HFFc6 (cell line): ENCODE measurements at regions not wholly inside any gene's neighbourhood (a gene's known extent, or its start where the extent isn't known, plus 50 kb on each side); places are given as distances from the start of the nearest gene placed in this dataset.

ENCODE experiments used
- DNase-seq: peaks from one replicate; pipeline ENCODE4 v3.0.0-alpha.2; 2018
- H3K27ac Mint-ChIP-seq: 2 replicates; pipeline ENCODE4 v1.8.0; 2020; ENCODE audit warnings: mild to moderate bottlenecking, mixed read lengths
- H3K27me3 Mint-ChIP-seq: 2 replicates; pipeline ENCODE4 v1.8.0; 2021; ENCODE audit warnings: mild to moderate bottlenecking, moderate library complexity, mixed read lengths; ENCODE audit not compliant: insufficient read depth
- H3K36me3 Mint-ChIP-seq: 2 replicates; pipeline ENCODE4 v1.8.0; 2021; ENCODE audit warnings: low read depth, mixed read lengths
- H3K4me1 Mint-ChIP-seq: 2 replicates; pipeline ENCODE4 v1.8.0; 2020; ENCODE audit warnings: low read depth, mixed read lengths
- H3K4me3 Mint-ChIP-seq: 2 replicates; pipeline ENCODE4 v1.8.0; 2020; ENCODE audit warnings: mild to moderate bottlenecking, moderate library complexity, mixed read lengths
- H3K9me3 Mint-ChIP-seq: 2 replicates; pipeline ENCODE4 v1.8.0; 2020; ENCODE audit warnings: mild to moderate bottlenecking, mixed read lengths
- TF ChIP-seq, protein P1 (sequence below): fragments of 200-600 bp; sonication (generic); IDR thresholded peaks from 2 replicates; pipeline ENCODE4 v1.5.0; 2021; ENCODE audit warnings: antibody characterized with exemption, mild to moderate bottlenecking

DNA sequence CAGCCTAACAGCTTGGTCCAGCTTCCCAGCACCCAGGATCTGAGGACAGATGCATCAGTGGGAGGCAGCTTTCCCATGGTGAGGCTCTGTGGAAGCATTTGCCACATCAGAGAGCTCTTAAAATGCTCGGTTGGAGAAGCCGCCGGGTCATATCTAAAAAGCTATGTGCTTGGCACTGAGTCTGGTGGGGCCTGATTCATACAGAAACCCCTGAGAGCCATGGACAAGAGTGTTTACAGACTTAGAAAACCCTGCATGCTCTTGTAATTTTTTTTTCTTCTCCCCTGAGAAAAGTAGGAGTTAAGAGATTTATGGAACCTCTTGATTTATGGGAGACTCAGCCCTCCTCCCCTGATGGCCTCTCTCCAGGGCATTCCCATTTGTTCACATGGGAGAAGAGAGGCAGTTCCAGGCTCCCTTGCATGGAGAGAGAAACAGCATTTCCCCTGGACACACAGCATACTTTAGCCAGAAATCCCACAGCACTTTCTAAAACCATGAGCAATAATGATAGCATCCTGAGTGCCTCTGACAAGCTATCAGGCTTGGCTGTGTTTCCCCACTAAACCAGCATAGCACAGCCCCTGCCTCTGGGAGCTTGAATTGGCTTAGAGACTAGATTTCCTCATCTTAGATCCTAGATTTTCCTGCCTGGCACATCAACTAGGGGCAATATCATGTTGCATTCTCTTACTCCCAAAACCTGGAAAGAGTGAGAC is 322.1 kb upstream of the AUTS2 start:
- Mint-ChIP-seq H3K27ac (no peak overlapping the region), H3K9me3 (peaks cover 44% of the 10 kb centered on the region), H3K27me3 (no peaks in the 10 kb centered on the region), H3K36me3 (no peaks in the 10 kb centered on the region), H3K4me3 (no peak overlapping the region), H3K4me1 (no peaks in the 10 kb centered on the region)
- DNase-seq: no peak
- TF ChIP-seq, protein P1, sequence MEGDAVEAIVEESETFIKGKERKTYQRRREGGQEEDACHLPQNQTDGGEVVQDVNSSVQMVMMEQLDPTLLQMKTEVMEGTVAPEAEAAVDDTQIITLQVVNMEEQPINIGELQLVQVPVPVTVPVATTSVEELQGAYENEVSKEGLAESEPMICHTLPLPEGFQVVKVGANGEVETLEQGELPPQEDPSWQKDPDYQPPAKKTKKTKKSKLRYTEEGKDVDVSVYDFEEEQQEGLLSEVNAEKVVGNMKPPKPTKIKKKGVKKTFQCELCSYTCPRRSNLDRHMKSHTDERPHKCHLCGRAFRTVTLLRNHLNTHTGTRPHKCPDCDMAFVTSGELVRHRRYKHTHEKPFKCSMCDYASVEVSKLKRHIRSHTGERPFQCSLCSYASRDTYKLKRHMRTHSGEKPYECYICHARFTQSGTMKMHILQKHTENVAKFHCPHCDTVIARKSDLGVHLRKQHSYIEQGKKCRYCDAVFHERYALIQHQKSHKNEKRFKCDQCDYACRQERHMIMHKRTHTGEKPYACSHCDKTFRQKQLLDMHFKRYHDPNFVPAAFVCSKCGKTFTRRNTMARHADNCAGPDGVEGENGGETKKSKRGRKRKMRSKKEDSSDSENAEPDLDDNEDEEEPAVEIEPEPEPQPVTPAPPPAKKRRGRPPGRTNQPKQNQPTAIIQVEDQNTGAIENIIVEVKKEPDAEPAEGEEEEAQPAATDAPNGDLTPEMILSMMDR: no peak

DNA sequence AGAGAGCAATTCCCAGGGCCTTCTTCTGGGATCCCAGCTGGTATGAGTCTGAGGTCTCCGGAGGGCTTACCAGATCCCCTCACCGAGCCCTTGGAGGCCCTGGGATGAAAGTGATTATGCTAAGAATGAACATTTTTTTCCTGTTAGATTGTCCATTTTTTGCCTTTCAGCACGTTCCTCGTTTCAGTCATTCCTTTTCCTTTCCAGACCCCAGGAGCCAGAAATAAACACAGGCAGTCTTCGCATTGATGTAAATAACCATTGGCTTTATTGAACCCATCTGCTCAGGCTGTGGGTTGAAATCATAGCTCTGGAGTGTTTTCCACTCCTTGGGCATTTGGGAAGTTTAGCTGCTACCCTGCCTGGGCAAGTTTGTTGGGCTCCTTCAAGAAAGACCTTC is 320.9 kb upstream of the AUTS2 start:
- no peaks in the 10 kb centered on the region for H3K36me3 Mint-ChIP-seq
- no peak overlapping the region for H3K4me3 Mint-ChIP-seq
- DNase-seq: no peak
- no peak overlapping the region for H3K27ac Mint-ChIP-seq
- no peaks in the 10 kb centered on the region for H3K4me1 Mint-ChIP-seq
- peaks cover 42% of the 10 kb centered on the region for H3K9me3 Mint-ChIP-seq
- H3K27me3 Mint-ChIP-seq: no peaks in the 10 kb centered on the region
- TF ChIP-seq, protein P1: no peak

DNA sequence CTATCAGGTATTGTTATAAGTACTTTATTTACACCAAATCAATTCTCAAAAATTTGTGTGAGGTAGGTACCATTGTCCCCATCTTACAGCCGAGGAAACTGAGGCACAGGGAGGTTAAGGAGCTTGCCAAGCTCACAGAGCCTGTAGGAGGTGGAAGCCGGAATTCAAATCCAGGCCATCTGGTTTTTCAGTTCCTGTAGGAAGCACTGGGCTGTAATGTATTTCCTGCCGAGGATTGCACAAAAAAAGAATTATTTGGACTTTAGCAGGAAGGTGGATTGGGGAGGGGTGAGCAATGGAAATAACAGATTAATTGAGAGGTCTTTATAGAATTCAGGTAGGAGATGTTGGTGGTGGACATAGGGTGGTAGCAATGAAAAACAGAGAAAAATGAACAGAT is 315.3 kb upstream of the AUTS2 start:
- Mint-ChIP-seq H3K27ac (no peak overlapping the region), H3K4me1 (no peaks in the 10 kb centered on the region), H3K36me3 (no peaks in the 10 kb centered on the region), H3K27me3 (no peaks in the 10 kb centered on the region; the same call in 1 of the 2 replicates), H3K9me3 (peaks cover 44% of the 10 kb centered on the region), H3K4me3 (no peak overlapping the region)
- TF ChIP-seq, protein P1: no peak
- DNase-seq: no peak

DNA sequence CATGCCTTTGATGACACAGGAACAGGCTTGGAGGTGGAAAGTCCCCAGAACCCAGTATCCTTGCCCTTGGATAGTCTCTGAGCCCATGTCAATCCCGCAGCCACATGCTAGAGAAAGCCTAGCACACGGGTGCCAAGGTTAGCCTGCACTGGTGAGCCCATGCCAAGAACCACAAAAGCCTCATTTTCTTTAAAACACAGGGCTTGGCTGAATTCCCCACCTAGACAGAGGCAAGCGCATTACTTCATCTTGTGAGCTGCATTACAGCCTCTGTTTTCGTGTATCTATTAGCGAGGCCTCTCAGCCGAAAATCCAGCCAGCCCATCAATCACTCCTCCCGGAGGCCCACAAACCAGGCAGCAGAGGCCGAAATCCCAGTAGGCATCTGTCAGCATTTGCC is 314.9 kb upstream of the AUTS2 start:
- Mint-ChIP-seq H3K9me3 (peaks cover 39% of the 10 kb centered on the region), H3K27me3 (no peaks in the 10 kb centered on the region; the same call in 1 of the 2 replicates), H3K4me3 (no peak overlapping the region), H3K27ac (no peak overlapping the region), H3K36me3 (no peaks in the 10 kb centered on the region), H3K4me1 (no peaks in the 10 kb centered on the region)
- no peak for DNase-seq
- TF ChIP-seq, protein P1: no peak

DNA sequence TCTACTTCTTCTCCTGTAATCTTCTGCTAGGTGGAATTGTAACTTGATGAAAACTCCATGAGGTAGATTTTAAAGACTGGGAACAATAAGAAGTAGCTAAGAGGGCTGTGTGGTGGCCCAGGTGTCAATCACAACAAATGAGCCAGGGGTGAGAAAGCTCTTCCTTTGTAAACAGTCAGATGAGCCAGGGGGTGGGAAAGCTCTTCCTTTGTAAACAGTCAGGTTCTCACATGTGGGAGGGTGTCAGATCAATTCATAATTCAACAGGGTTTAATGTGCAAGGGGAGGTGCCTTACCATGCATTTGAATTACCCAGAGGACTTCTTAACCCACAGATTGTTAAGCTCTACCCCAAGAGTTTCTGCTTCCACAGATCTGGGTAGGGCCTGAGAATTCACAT is 312.4 kb upstream of the AUTS2 start:
- Mint-ChIP-seq H3K36me3 (no peaks in the 10 kb centered on the region), H3K27me3 (no peaks in the 10 kb centered on the region; the same call in 1 of the 2 replicates), H3K27ac (no peak overlapping the region), H3K9me3 (peaks cover 30% of the 10 kb centered on the region), H3K4me1 (no peaks in the 10 kb centered on the region), H3K4me3 (no peak overlapping the region)
- TF ChIP-seq, protein P1: no peak
- no peak for DNase-seq
